Nucleus accumbens (tissue), 56 donors: ENCODE measurements at regions not wholly inside any gene's neighbourhood (a gene's known extent, or its start where the extent isn't known, plus 50 kb on each side); places are given as distances from the start of the nearest gene placed in this dataset.
A peak's percentile ranks its signal among the peaks of the same experiment; 100 is the strongest.

ENCODE experiments used
- DNase-seq, 56 donors: peaks; one replicate each; lab custom pipeline; 2025; lab: John Stamatoyannopoulos, UW

- no peak for DNase-seq
These were observed 71.3 kb upstream of the ENOX2 start for GRCh38 chrX:130974323-130974722.

DNA sequence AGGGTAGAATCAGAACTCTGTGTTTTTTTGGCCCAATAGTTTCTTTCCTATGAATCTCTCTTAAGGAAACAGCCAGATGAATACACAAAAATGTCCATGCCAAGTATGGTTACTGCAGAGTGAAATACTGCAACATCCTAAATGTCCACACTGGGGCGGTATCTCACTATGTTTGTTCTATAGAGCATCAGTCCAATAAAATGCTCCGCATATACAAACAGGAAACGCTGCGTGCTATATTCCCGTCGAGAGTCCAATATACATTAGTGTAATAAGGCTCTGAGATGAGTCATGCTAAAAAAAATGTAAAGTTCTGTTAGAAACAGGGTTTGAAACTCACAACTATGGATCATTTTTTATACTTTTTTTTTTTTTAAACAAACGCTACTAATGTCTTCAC lies 72.9 kb upstream of the ENOX2 start:
- peak in 17 of 56 donors; percentile 0 to 38 (median 1) for DNase-seq

DNA sequence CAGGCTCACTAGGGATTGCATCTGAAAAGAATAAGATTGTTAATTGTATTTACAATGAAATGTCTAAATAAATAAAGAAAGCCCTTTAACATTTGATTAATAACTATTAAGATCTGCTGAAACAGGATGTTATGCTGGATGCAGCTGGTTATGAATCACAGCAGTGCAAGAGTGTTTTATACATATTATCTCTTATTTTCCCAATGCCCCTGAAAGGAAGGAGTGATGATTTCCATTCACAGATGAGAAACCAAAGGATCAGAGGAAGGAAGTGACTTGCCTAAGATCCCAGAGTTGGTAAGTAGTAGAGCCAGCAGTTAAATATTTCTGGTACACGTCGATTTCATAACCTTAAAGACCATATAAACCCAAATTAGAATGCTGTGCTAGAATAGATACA lies 76.3 kb upstream of the ARHGAP36 start:
- no peak for DNase-seq

- no peak for DNase-seq
These were observed 73.4 kb upstream of the ARHGAP36 start for GRCh38 chrX:130984782-130985181.

DNA sequence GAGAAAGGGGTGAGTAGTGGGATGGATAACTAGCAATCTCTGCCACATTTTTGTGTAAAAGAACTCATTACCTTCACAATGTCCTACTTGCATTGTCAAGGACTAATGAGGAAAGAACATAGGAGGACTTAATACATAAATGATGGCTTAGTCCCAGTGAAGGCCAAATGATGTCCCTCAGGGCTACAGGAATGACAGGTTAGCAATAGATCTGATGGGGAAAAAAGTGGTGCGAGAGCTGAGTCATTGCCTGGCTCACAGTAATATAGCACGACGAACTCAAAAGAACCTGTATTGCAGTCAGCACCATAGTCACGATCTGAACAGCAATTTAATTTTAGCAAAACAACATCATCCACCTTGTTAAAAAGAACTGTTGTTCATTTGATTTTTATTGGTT lies 70.9 kb upstream of the ARHGAP36 start:
- no peak for DNase-seq

- DNase-seq = no peak
These were observed 67.4 kb upstream of the ARHGAP36 start for GRCh38 chrX:130990723-130991122.

DNA sequence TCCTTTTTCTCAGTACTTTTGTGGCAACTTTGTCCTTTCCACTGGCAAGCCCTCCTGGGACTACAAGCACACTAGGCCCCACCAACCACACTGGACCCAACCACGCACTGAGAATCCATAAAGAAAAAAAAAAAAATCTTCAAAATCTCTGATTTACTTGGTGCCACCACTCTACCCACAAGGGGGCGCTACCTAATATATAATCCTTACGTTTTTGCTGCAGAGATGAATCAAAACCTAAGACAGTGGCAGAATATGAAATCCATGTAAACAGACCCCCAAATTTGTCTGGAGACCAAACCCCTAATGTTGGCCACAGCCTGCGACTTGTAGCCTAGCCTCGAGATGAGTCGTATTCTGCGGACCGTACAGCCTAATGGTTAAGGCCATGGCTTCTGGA lies 63.5 kb upstream of the ARHGAP36 start:
- peak in 8 of 56 donors; percentile 0 to 8 (median 1) for DNase-seq

GRCh38 chrX:130995439-130995838 lies 62.7 kb upstream of the ARHGAP36 start:
- no peak for DNase-seq

GRCh38 chrX:130997314-130997713 lies 60.8 kb upstream of the ARHGAP36 start:
- no peak for DNase-seq

- DNase-seq = no peak
These were observed 58.8 kb upstream of the ARHGAP36 start for GRCh38 chrX:130999360-130999759.
